GM19043 (cell line): ENCODE measurements at regions not wholly inside any gene's neighbourhood (a gene's known extent, or its start where the extent isn't known, plus 50 kb on each side); places are given as distances from the start of the nearest gene placed in this dataset.
"Not testable (repeated sequence)": the region's sequence is repeated elsewhere in the genome, so short reads cannot be mapped to it uniquely, and the experiment has no call there.

Source experiments
- ATAC-seq: cut with Tn5 transposase; IDR thresholded peaks from one replicate; pipeline ENCODE4 v1.9.1; 2021; ENCODE audit warnings: low read depth; ENCODE audit not compliant: unreplicated experiment

GRCh38 chr14:53380052-53380866, 227.1 kb upstream of the DDHD1 start:
- ATAC-seq, result no peak

- no peak for ATAC-seq
Measured at GRCh38 chr14:53378142-53378541, 225.0 kb upstream of the DDHD1 start.

DNA sequence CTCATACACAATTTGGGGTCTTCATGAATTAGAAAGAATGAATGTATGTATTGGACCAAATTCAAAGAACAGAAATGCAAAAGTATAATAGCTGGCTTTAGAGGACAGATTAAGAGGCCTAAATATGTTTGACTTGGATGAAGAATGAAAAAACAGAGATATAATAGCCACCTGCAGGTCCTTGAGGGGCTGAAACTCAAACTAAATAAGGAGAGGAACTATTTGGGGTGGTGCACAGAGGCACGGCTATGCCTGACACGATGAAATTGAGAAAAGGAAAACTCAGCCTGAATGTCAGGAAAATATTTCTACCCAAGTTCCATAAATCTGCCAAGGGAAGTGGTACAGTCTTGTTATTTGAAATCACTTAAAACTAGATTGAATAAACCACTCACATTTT, 222.9 kb upstream of the DDHD1 start:
- ATAC-seq, result no peak

- no peak for ATAC-seq
Measured at GRCh38 chr14:53375599-53375998, 222.5 kb upstream of the DDHD1 start.

- ATAC-seq, result no peak
Measured at GRCh38 chr14:53368711-53369201, 215.6 kb upstream of the DDHD1 start.

DNA sequence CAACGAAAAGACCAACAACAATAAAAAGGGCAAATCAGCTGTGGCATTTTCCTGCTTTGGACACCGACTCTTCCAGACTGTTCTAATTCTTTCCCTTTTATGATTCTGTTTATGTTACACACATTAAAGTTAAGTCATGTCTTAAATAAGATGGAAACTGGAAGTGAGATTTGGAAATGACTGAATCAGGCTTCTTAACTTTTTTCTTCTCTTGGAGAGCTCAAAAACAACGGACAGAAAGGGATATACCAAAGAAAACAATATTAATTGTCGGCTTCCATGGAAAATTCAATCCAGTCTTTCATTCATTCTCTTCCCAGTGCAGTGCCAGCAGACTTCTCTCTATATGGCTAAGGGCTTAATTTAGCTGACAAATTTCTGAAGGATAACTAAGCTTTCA, 214.9 kb upstream of the DDHD1 start:
- no peak for ATAC-seq

- ATAC-seq, result no peak
Measured at GRCh38 chr14:53367644-53368026, 214.5 kb upstream of the DDHD1 start.

GRCh38 chr14:53365486-53366130, 212.5 kb upstream of the DDHD1 start:
- no peak for ATAC-seq

GRCh38 chr14:53362916-53363315, 209.8 kb upstream of the DDHD1 start:
- ATAC-seq, result not testable (repeated sequence)

GRCh38 chr14:53360829-53361228, 207.7 kb upstream of the DDHD1 start:
- ATAC-seq, result no peak

GRCh38 chr14:53358166-53358565, 205.0 kb upstream of the DDHD1 start:
- ATAC-seq, result no peak

DNA sequence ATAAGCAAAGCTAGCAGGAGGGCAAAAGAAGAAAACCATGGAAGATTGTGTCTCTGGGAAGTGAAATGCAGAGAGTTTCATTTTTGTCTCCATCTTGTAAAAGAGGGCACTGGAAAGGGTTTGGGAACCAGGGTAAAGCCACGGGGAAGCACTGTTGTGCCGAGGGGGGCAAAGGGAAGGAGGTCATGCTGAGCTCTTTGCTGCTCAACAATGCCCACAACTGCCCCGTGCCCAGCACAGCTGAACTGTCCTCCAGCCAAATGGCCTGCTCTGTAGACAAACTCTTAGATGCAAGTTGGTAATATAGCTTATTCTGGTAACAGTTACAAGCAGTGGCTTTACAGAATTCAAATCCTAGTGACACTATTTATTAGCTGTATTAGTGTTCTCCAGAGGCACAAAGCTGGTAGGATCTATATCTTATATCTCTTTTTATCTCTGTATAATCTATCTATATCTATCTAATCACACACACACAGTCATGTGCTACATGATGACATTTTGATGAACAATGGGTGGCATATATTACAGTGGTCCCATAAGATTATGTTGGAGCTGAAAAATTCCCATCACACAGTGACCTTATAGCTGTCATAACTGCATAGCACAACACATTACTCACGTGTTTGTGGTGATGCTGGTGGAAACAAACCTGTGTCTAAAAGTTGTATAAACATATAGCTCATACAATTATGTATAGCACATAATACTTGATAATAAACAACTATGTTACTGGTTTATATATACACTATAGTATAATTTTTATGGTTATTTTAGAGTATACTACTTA, 203.4 kb upstream of the DDHD1 start:
- no peak for ATAC-seq

- no peak for ATAC-seq
Measured at GRCh38 chr14:53355581-53356112, 202.5 kb upstream of the DDHD1 start.

GRCh38 chr14:53354336-53354735, 201.2 kb upstream of the DDHD1 start:
- no peak for ATAC-seq

- ATAC-seq, result no peak
Measured at GRCh38 chr14:53350866-53351265, 197.7 kb upstream of the DDHD1 start.

- ATAC-seq, result no peak
Measured at GRCh38 chr14:53350429-53350828, 197.3 kb upstream of the DDHD1 start.

- no peak for ATAC-seq
Measured at GRCh38 chr14:53346988-53347387, 193.9 kb upstream of the DDHD1 start.

GRCh38 chr14:53341324-53341723, 188.2 kb upstream of the DDHD1 start:
- ATAC-seq, result no peak

- ATAC-seq, result no peak
Measured at GRCh38 chr14:53338192-53338591, 185.1 kb upstream of the DDHD1 start.

GRCh38 chr14:53336729-53337128, 183.6 kb upstream of the DDHD1 start:
- ATAC-seq, result no peak

- no peak for ATAC-seq
Measured at GRCh38 chr14:53333809-53334208, 180.7 kb upstream of the DDHD1 start.
